ENCODE measurements at regions not wholly inside any gene's neighbourhood (a gene's known extent, or its start where the extent isn't known, plus 50 kb on each side); places are given as distances from the start of the nearest gene placed in this dataset.

DNA sequence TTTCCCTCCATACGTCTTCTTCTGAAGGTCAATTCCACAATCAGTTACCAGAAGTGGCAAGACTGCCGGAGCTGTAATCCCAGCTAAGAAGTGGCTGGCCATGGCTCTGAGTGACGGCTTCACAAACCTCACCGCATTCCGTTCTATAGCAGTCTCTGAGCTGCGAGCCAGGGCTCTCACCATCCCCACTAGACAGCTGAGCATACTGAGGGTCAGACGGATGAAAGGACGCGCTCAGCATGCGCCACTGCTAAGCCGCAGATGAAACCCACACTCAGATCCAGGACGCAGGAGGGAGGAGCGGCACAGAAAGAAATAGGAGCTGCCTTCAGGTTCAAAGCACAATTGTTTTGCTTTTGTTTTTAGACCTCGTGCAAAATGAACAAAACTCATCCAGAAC is 97.9 kb downstream of the ANKRD60 start:
- TF ChIP-seq, protein P1, sequence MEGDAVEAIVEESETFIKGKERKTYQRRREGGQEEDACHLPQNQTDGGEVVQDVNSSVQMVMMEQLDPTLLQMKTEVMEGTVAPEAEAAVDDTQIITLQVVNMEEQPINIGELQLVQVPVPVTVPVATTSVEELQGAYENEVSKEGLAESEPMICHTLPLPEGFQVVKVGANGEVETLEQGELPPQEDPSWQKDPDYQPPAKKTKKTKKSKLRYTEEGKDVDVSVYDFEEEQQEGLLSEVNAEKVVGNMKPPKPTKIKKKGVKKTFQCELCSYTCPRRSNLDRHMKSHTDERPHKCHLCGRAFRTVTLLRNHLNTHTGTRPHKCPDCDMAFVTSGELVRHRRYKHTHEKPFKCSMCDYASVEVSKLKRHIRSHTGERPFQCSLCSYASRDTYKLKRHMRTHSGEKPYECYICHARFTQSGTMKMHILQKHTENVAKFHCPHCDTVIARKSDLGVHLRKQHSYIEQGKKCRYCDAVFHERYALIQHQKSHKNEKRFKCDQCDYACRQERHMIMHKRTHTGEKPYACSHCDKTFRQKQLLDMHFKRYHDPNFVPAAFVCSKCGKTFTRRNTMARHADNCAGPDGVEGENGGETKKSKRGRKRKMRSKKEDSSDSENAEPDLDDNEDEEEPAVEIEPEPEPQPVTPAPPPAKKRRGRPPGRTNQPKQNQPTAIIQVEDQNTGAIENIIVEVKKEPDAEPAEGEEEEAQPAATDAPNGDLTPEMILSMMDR (IDR thresholded peaks at IDR 0.05) = no peak
- WGBS, 2 donors = 69 to 76% methylated on average over 14 of the region's 14 CpGs

DNA sequence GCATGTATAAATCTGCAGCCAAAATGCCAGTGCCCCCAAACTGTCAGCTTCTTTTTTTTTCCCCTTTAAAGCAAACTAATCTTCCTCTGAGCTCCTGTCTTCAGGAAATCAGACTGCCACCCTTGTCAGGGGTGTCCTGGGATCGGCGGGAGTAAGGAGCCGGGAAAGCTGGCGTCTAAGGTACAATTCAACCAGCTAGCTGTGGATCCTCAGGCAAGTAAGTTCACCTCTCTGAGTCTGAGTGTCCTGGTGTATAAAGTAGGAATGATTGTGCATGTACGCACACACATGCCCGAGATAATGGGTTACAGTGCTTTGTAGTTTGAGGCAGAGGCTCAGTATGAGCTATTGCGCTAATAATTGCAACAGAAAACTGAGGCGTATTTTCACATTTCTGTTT is 98.3 kb downstream of the ANKRD60 start:
- H3K4me3 ChIP-seq = no peak overlapping the region
- peaks cover 0 to 19% (median 7%) of the 10 kb centered on the region in 11 donors for H3K9me3 ChIP-seq
- TF ChIP-seq, protein P1 (IDR thresholded peaks at IDR 0.05) = no peak
- H3K4me1 ChIP-seq = peaks cover 0 to 23% (median 5%) of the 10 kb centered on the region in 9 donors
- H3K27me3 ChIP-seq = peaks cover 0 to 60% (median 42%) of the 10 kb centered on the region in 7 donors
- 92 to 93% methylated on average over 8 of the region's 8 CpGs for WGBS, 2 donors
- intact Hi-C loops (cut with DNase I) = no loop called here
- no peak for DNase-seq
- no peak overlapping the region for H3K27ac ChIP-seq
- no peaks in the 10 kb centered on the region for H3K36me3 ChIP-seq
- no peak for ATAC-seq

More for the DNA sequence above, 97.9 kb downstream of the ANKRD60 start:
- peak overlapping the region in 3 of 10 donors; percentile 15 to 43 (median 24) for H3K27ac ChIP-seq
- H3K27me3 ChIP-seq = peaks cover 0 to 65% (median 46%) of the 10 kb centered on the region in 7 donors
- no peaks in the 10 kb centered on the region for H3K36me3 ChIP-seq
- ATAC-seq (no peak), DNase-seq (no peak)
- H3K4me3 ChIP-seq = no peak overlapping the region
- peaks cover 0 to 14% (median 4%) of the 10 kb centered on the region in 11 donors for H3K9me3 ChIP-seq
- intact Hi-C loops (cut with DNase I) = no loop called here
- H3K4me1 ChIP-seq = peaks cover 0 to 26% (median 5%) of the 10 kb centered on the region in 9 donors

DNA sequence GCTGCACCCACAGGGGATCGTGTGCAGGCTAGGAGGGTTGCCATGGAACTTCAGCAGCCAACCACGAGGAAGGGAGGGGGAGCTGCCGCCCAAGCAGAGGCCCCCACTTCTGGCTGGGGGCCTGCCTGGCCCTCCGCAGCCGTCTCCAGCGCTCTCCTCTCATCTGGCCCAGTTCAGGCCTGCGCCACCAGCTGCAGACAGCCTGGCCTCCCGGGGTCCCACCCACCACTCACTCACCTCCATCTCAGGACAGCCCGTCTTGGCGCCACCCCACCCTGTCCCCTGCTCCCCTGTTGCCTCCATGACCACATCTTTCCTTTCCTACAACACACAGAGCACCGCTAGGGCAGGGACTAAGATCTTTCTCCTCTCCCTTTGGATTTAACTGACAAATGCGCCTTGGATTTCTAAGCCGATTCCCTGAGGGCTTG is 98.7 kb downstream of the ANKRD60 start:
- H3K9me3 ChIP-seq = peaks cover 0 to 23% (median 8%) of the 10 kb centered on the region in 11 donors
- DNase-seq (no peak), ATAC-seq (peak in 1 of 8 donors; percentile 18)
- H3K36me3 ChIP-seq = no peaks in the 10 kb centered on the region
- H3K27me3 ChIP-seq = peaks cover 0 to 56% (median 38%) of the 10 kb centered on the region in 7 donors
- H3K4me3 ChIP-seq = no peak overlapping the region
- 61 to 63% methylated on average over 13 of the region's 13 CpGs for WGBS, 2 donors
- H3K4me1 ChIP-seq = peaks cover 0 to 23% (median 5%) of the 10 kb centered on the region in 9 donors
- TF ChIP-seq, protein P1 (IDR thresholded peaks at IDR 0.05) = no peak
- intact Hi-C loops (cut with DNase I) = no loop called here
- no peak overlapping the region for H3K27ac ChIP-seq

DNA sequence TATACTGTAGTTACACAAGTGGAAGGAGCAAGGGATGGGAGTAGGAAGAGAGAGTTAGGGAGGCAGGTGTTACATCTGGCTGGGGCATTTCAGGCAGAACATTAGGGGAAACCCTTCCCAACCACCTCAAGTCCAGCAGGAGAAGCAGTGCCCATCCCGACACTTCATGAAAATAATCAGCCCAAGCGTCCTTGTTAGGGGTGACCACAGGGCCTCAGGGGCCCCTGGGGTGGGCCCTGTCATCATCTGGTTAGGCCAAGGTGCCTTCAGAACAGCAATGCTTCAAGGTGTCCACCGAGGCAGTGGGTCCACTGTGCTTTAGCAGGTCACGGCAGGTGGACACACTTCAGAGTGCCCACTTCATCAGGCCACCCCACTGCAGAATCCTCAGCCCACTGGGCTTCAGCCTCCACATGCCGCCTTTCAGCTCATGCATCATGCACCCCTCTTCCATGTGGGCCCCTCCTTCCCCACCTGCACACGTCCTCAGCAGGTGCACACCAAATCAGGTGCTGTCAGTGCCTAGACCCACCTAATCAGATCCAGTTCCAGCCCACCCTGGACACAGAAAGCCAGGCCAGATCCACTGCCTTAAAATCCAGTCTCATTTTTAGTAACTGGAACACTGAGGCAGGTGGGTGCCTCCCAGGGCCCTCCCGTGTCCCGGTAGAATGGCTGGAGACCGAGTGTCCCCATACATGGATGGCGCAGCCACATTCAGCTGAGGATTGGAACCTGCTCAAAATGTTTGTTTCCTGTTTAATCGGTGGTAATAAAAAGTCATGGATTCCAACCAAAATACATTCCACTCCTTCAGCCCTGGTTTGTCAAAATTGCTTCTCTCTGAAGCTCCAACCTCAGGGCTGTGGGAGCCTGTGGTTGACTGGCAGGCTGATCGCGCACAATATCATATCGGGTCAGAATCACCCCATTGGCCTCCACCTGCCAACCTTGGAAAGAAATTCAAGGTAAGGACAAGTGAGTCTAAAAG is 99.5 kb downstream of the ANKRD60 start:
- intact Hi-C loops (cut with DNase I) = no loop called here
- ATAC-seq = no peak
- H3K9me3 ChIP-seq = peaks cover 0 to 27% (median 8%) of the 10 kb centered on the region in 11 donors
- H3K4me3 ChIP-seq = no peak overlapping the region
- no peaks in the 10 kb centered on the region for H3K36me3 ChIP-seq
- DNase-seq = no peak
- 83 to 87% methylated on average over 14 of the region's 14 CpGs for WGBS, 2 donors
- TF ChIP-seq, protein P1 (IDR thresholded peaks at IDR 0.05) = no peak
- H3K27me3 ChIP-seq = peaks cover 0 to 48% (median 32%) of the 10 kb centered on the region in 7 donors
- H3K27ac ChIP-seq = no peak overlapping the region
- peaks cover 0 to 23% (median 5%) of the 10 kb centered on the region in 9 donors for H3K4me1 ChIP-seq

Data from heart right ventricle (tissue), 16 donors.